GM21825 (cell line): ENCODE measurements at regions not wholly inside any gene's neighbourhood (a gene's known extent, or its start where the extent isn't known, plus 50 kb on each side); places are given as distances from the start of the nearest gene placed in this dataset.
"Not testable (repeated sequence)": the region's sequence is repeated elsewhere in the genome, so short reads cannot be mapped to it uniquely, and the experiment has no call there.

ENCODE experiments used
- ATAC-seq: cut with Tn5 transposase; IDR thresholded peaks from one replicate; pipeline ENCODE4 v1.9.1; 2021; ENCODE audit warnings: mild to moderate bottlenecking, moderate library complexity; ENCODE audit not compliant: unreplicated experiment

DNA sequence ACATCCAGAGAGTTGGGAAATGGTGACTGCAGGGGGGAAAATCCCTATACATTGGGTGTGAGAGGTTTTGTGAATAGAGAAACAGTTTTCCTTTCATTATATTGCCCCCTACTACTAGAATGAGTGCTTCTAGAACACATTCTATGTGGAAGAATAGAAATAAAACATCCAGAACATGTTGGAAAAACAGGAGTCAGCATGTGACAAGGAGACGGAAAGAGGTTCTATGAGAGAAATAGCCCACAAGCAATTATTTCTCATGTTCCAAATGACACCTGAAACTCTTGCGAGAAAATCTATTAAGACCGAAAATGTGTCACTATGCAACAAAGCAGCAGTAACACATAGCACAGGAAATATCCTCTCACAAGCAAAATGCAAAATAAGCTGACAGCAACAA, 202.7 kb upstream of the SPOPL start:
- peak; percentile 58 for ATAC-seq

DNA sequence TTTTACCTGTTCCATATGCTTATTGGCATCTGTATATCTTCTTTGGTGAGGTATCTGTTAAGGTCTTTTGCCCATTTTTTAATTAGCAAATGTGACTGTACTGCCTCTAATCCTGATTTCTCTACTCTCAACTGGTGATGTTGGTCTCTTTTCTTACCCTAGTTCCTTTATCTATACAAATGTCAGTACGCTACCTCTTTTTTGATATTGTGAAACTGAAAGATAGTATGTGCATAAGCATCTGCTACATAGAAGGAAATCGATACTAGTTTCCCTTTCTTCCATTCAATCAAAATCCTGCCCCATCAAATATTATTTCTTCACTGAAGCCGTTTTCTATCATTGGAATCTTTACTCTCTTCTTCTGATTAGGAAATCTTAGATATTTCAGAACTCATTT, 194.9 kb upstream of the SPOPL start:
- no peak for ATAC-seq

- ATAC-seq: no peak
Observed at GRCh38 chr2:138307099-138307498, 194.5 kb upstream of the SPOPL start.

GRCh38 chr2:138309760-138310159, 191.8 kb upstream of the SPOPL start:
- no peak for ATAC-seq

GRCh38 chr2:138312061-138312460, 189.5 kb upstream of the SPOPL start:
- no peak for ATAC-seq

DNA sequence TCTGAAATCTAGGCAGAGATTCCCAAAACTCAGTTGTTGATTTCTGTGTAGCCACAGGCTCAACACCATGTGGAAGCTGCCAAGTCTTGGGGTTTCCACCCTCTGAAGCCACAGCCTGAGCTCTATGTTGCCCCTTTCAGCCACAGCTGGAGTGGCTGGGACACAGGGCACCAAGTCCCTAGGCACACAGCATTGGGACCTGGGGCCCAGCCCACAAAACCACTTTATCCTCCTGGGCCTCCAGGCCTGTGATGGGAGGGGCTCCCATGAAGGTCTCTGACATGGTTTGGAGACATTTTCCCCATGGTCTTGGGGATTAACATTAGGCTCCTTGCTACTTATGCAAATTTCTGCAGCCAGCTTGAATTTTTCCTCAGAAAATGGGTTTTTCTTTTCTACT, 186.0 kb upstream of the SPOPL start:
- not testable (repeated sequence) for ATAC-seq

- no peak for ATAC-seq
Observed at GRCh38 chr2:138319616-138320015, 182.0 kb upstream of the SPOPL start.

GRCh38 chr2:138321458-138321857, 180.1 kb upstream of the SPOPL start:
- ATAC-seq: no peak

GRCh38 chr2:138323382-138324067, 178.0 kb upstream of the SPOPL start:
- ATAC-seq: no peak

GRCh38 chr2:138324068-138324771, 177.3 kb upstream of the SPOPL start:
- no peak for ATAC-seq

- ATAC-seq: no peak
Observed at GRCh38 chr2:138327967-138328366, 173.6 kb upstream of the SPOPL start.

GRCh38 chr2:138329162-138329561, 172.4 kb upstream of the SPOPL start:
- no peak for ATAC-seq

GRCh38 chr2:138329591-138329990, 172.0 kb upstream of the SPOPL start:
- ATAC-seq: no peak

DNA sequence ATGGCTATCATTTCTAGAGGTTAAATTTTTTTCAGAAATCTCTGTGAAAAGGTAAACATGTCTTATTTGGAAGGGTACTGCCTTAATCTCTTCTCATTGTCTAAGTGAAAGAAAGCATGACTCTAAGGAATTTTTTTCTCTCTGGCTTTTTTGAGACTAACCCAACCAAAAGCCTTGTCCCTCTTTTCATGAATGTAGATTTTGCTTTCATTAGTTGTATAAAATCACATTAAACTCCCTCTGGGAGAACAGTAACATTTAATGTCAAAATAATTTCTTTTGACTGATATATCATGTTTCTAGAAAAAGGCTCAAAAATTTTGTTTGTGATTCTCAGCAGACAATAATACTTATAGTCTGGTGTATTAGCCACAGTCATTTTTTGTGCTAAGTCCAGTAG, 168.4 kb upstream of the SPOPL start:
- no peak for ATAC-seq

DNA sequence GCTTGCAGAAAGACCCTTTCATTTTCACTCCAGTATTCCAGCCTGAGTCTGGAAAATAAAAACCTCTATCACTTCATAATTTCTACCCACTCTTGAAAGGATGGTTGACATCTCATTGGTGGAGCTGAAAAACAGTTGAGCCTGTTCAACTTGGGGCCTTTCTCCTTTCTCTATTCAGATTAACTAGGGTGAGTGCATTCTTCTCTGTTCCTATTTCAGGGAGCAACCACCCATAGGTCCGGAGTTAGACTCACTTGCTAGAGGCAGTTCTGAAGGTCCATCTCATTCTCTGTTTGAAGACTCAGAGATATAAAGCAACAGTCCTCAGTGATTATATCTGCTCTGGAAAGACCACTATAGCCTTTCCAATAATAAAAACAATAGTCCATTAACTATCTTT, 167.9 kb upstream of the SPOPL start:
- ATAC-seq: no peak

GRCh38 chr2:138334323-138334722, 167.2 kb upstream of the SPOPL start:
- no peak for ATAC-seq

GRCh38 chr2:138335036-138335435, 166.5 kb upstream of the SPOPL start:
- ATAC-seq: no peak

DNA sequence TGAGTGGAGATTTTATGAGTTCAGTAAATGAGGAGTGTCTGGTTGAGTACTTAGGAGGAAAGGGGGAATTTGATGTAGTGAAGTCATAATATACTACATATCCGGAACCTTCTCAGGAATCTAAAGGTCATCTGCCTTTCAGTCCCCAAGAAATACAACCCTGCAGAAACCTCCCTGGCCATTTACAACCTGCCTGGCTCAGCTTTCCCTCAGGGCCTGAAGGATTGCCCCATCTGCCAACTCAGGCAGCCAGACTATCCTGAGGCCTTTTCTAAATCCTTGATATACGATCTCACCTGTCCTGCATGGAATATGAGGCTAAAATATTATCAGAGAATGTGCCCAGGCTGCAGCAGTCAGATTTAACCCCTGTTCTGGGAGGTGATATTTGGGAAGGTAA, 165.4 kb upstream of the SPOPL start:
- ATAC-seq: no peak

DNA sequence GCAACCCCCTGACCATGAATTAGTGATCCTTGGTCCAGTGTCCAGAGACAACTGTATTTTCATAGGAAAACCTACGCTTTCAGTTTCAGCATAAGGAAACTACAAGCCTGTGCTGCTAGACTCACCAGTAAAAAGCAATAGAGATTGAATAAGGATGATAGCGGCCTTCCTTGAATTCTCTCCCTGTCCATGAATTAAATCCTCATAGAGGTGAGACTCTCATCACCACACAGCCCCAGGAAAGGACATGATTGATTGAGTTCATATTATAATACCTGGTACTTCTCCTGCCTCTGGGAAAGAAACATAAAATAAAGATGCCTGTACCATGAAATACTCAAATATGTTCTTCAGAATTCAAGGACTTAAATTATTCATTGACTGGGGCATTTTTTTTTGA, 146.3 kb upstream of the SPOPL start:
- ATAC-seq: no peak

- no peak for ATAC-seq
Observed at GRCh38 chr2:138356178-138356577, 145.4 kb upstream of the SPOPL start.

DNA sequence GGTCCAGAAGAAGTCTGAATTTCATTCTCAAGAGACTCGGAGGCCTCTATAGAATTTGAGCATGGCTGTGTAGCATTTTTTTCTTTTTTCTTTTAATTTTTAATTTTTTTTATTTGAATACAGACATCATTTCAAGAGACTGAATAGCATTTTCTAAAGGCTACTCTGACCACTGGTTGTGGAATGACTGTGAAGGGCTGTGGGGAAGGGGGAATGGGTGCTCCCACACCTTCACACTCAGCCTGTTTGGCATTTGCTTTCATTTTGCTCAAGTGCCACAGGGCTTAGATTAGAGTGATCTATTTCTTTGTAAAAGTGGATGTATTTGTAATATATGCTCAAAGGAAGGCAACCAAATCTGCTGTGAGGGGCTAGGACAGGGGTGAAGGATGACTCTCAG, 142.0 kb upstream of the SPOPL start:
- no peak for ATAC-seq

DNA sequence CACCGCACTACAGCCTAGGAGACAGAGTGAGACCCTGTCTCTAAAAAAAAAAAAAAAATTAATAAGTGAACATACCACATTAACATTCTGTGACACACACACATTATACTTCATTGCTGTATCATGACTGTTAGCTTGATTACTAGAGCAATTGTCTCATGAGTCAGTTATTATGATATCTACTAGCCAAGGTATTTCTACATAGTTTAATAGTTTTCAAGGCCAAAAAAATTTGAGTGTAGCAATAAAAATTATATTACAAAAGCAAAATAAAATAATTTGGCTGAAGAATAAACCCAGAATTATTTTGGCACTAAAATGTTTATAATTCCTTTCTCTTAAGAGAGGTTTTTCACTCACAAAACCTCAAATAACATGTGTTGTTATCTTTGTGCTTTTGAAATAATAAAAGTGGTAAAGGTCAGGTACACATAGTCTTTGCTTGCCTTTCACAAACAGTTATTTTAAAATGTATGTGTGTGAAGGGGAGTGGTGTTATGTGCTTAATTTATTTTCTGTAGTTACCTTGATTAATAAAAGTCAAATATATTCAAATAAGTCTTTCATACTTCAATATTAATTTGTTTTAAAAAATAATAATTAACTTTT, 136.9 kb upstream of the SPOPL start:
- no peak for ATAC-seq
